ENCODE measurements at regions not wholly inside any gene's neighbourhood (a gene's known extent, or its start where the extent isn't known, plus 50 kb on each side); places are given as distances from the start of the nearest gene placed in this dataset.

GRCh38 chr4:104763554-104764222 is 269.0 kb upstream of the CXXC4 start:
- TF ChIP-seq REST (IDR thresholded peaks at IDR 0.05; ENCODE audit: insufficient read depth in 1 of 2, low read depth in 2 of 2, low read length in 2 of 2) (no peak), POLR2AphosphoS5 (IDR thresholded peaks at IDR 0.05; ENCODE audit: low read depth, low read length) (no peak), SIN3A (IDR thresholded peaks at IDR 0.05; ENCODE audit: borderline replicate concordance, insufficient read depth, low read length) (no peak), TAF1 (IDR thresholded peaks at IDR 0.05; ENCODE audit: borderline replicate concordance, insufficient read depth, low read length) (no peak)

Data from PFSK-1 (cell line).